CD8-positive, alpha-beta memory T cell (primary cell): ENCODE measurements at regions not wholly inside any gene's neighbourhood (a gene's known extent, or its start where the extent isn't known, plus 50 kb on each side); places are given as distances from the start of the nearest gene placed in this dataset.

ENCODE experiments used
- CTCF ChIA-PET: fragments of 350-600 bp; sonication (Branson Sonifier 250); formaldehyde crosslinking; loops from one replicate; lab custom pipeline; 2021; ENCODE audit warnings: antibody characterized with exemption; lab: Charles Lee
- POLR2A ChIA-PET: fragments of 350-600 bp; sonication (Branson Sonifier 250); formaldehyde crosslinking; loops from one replicate; lab custom pipeline; 2021; ENCODE audit warnings: antibody characterized with exemption; lab: Charles Lee
- DNase-seq, 5 donors: peaks; one replicate each; pipeline versions ENCODE4 v3.0.0 to v3.0.0-alpha.2; 2020 to 2022; ENCODE audit warnings: mixed read lengths in 1 of 5
- H3K27ac ChIP-seq: one replicate; pipeline ENCODE4 v1.7.0; 2013; ENCODE audit warnings: low read depth, mild to moderate bottlenecking, low read length, moderate library complexity
- H3K27me3 ChIP-seq: 2 replicates; pipeline ENCODE4 v1.7.0; 2013; ENCODE audit warnings: low read length, mild to moderate bottlenecking; ENCODE audit not compliant: insufficient read depth, poor library complexity, severe bottlenecking
- H3K36me3 ChIP-seq: 2 replicates; pipeline ENCODE4 v1.7.0; 2013; ENCODE audit warnings: mild to moderate bottlenecking, low read length, moderate library complexity; ENCODE audit not compliant: insufficient read depth
- H3K4me1 ChIP-seq: 2 replicates; pipeline ENCODE4 v1.7.0; 2013; ENCODE audit warnings: mild to moderate bottlenecking, low read length, moderate library complexity; ENCODE audit not compliant: insufficient read depth
- H3K4me3 ChIP-seq: 2 replicates; pipeline ENCODE4 v1.7.0; 2013; ENCODE audit warnings: mild to moderate bottlenecking, low read length
- H3K9me3 ChIP-seq: 2 replicates; pipeline ENCODE4 v1.7.0; 2013; ENCODE audit warnings: mild to moderate bottlenecking, low read length
- H3K27ac Mint-ChIP-seq, 8 donors: one replicate each; pipeline ENCODE4 v1.8.0; 2020 to 2021; ENCODE audit warnings: mixed read lengths in 8 of 8, mild to moderate bottlenecking in 6 of 8, inconsistent platforms in 3 of 8, moderate library complexity in 3 of 8
- H3K27me3 Mint-ChIP-seq, 2 donors: one replicate each; pipeline ENCODE4 v1.8.0; 2020 to 2021; ENCODE audit warnings: mixed read lengths in 2 of 2, mild to moderate bottlenecking in 1 of 2, moderate library complexity in 1 of 2
- H3K36me3 Mint-ChIP-seq, 3 donors: one replicate each; pipeline ENCODE4 v1.8.0; 2020 to 2021; ENCODE audit warnings: mixed read lengths in 3 of 3, inconsistent platforms in 1 of 3, mild to moderate bottlenecking in 1 of 3
- H3K4me1 Mint-ChIP-seq, 3 donors: one replicate each; pipeline ENCODE4 v1.8.0; 2020 to 2021; ENCODE audit warnings: mixed read lengths in 3 of 3, inconsistent platforms in 1 of 3, mild to moderate bottlenecking in 1 of 3
- H3K4me3 Mint-ChIP-seq, 7 donors: one replicate each; pipeline ENCODE4 v1.8.0; 2020 to 2021; ENCODE audit warnings: mixed read lengths in 7 of 7, mild to moderate bottlenecking in 6 of 7, moderate library complexity in 4 of 7, inconsistent platforms in 2 of 7
- H3K9me3 Mint-ChIP-seq, 5 donors: one replicate each; pipeline ENCODE4 v1.8.0; 2020 to 2022; ENCODE audit warnings: mixed read lengths in 5 of 5, mild to moderate bottlenecking in 3 of 5, moderate library complexity in 2 of 5, inconsistent platforms in 1 of 5

GRCh38 chr12:126545411-126545810 is 1480.2 kb downstream of the AACS start:
- ChIA-PET POLR2A (no interaction called here), CTCF (no interaction called here)
- H3K27me3 ChIP-seq: no peaks in the 10 kb centered on the region
- H3K27ac ChIP-seq: no peak overlapping the region
- H3K36me3 ChIP-seq: no peaks in the 10 kb centered on the region
- no peaks in the 10 kb centered on the region for H3K4me1 ChIP-seq
- DNase-seq: no peak
- Mint-ChIP-seq H3K9me3 (peaks cover 0 to 7% (median 5%) of the 10 kb centered on the region in 5 donors), H3K36me3 (no peaks in the 10 kb centered on the region), H3K27me3 (no peaks in the 10 kb centered on the region), H3K27ac (no peak overlapping the region), H3K4me3 (no peak overlapping the region), H3K4me1 (no peaks in the 10 kb centered on the region)
- H3K9me3 ChIP-seq: no peaks in the 10 kb centered on the region
- H3K4me3 ChIP-seq: no peak overlapping the region

GRCh38 chr12:126547905-126548304 is 1482.7 kb downstream of the AACS start:
- DNase-seq: no peak
- Histone ChIP-seq H3K27me3 (no peaks in the 10 kb centered on the region), H3K36me3 (no peaks in the 10 kb centered on the region), H3K4me1 (no peaks in the 10 kb centered on the region), H3K4me3 (no peak overlapping the region), H3K27ac (no peak overlapping the region), H3K9me3 (no peaks in the 10 kb centered on the region)
- Mint-ChIP-seq H3K4me1 (no peaks in the 10 kb centered on the region), H3K27me3 (no peaks in the 10 kb centered on the region), H3K36me3 (no peaks in the 10 kb centered on the region), H3K4me3 (no peak overlapping the region), H3K27ac (no peak overlapping the region), H3K9me3 (peaks cover 0 to 7% (median 0%) of the 10 kb centered on the region in 5 donors)
- ChIA-PET CTCF (interaction anchor here (1.4 kb wide), 1 partner anchor 16 kb away, joined by 3 read pairs; no protein-coding TSS in a partner anchor), POLR2A (no interaction called here)

DNA sequence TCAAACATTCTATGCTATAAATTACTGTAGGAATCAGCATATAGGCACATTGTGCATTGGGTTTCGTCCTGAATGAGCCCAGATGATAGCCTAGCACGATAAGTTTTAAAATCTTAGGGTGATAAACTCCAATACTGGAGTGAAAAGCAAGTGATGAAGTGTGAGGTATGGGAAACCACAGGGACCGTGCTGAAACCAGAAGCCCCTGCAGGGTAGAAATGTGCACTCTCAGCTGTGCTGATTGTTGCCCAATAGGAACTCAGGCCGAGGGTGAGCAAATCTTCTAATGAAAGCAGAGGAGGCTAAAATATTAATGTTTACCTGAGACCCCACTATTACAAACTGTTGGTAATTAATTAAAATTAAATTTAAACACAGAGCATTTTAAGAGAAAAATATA is 1486.6 kb downstream of the AACS start:
- DNase-seq: no peak
- Histone ChIP-seq H3K27ac (no peak overlapping the region), H3K36me3 (no peaks in the 10 kb centered on the region), H3K4me1 (no peaks in the 10 kb centered on the region), H3K4me3 (no peak overlapping the region), H3K27me3 (no peaks in the 10 kb centered on the region), H3K9me3 (no peaks in the 10 kb centered on the region)
- ChIA-PET CTCF (no interaction called here), POLR2A (no interaction called here)
- H3K4me1 Mint-ChIP-seq: no peaks in the 10 kb centered on the region
- no peak overlapping the region for H3K27ac Mint-ChIP-seq
- peaks cover 0 to 4% (median 0%) of the 10 kb centered on the region in 5 donors for H3K9me3 Mint-ChIP-seq
- H3K4me3 Mint-ChIP-seq: no peak overlapping the region
- H3K27me3 Mint-ChIP-seq: no peaks in the 10 kb centered on the region
- H3K36me3 Mint-ChIP-seq: no peaks in the 10 kb centered on the region

- no peaks in the 10 kb centered on the region for H3K27me3 Mint-ChIP-seq
- Histone ChIP-seq H3K27ac (no peak overlapping the region), H3K4me3 (no peak overlapping the region), H3K4me1 (no peaks in the 10 kb centered on the region), H3K36me3 (no peaks in the 10 kb centered on the region), H3K9me3 (no peaks in the 10 kb centered on the region), H3K27me3 (no peaks in the 10 kb centered on the region)
- ChIA-PET POLR2A (no interaction called here), CTCF (no interaction called here)
- no peaks in the 10 kb centered on the region for H3K9me3 Mint-ChIP-seq
- no peak overlapping the region for H3K4me3 Mint-ChIP-seq
- no peak overlapping the region for H3K27ac Mint-ChIP-seq
- no peaks in the 10 kb centered on the region for H3K36me3 Mint-ChIP-seq
- no peak for DNase-seq
- H3K4me1 Mint-ChIP-seq: no peaks in the 10 kb centered on the region
These were observed 1489.4 kb downstream of the AACS start for GRCh38 chr12:126554625-126555024.

DNA sequence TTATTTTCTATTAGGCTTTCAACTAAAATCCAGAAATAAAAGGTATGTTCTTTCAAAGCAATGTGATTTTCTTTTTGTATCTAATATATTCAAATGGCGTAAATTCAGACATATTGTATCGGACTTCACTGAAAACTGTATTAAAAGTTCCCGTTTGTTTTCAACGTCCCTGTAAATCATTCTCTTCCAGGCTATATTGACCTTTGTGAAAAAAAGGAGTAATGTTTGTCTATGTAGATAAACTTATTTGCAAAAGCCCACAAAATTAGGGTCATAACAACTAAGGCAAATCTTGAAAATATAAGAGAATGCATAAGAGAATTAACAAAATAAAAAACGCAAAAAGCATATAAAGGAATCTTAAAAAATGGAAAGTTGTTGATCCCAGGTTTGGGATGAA is 1492.4 kb downstream of the AACS start:
- ChIA-PET CTCF (no interaction called here), POLR2A (no interaction called here)
- no peaks in the 10 kb centered on the region for H3K9me3 ChIP-seq
- H3K4me1 Mint-ChIP-seq: no peaks in the 10 kb centered on the region
- no peak overlapping the region for H3K4me3 Mint-ChIP-seq
- no peak overlapping the region for H3K27ac Mint-ChIP-seq
- peaks cover 0 to 2% (median 0%) of the 10 kb centered on the region in 3 donors for H3K36me3 Mint-ChIP-seq
- H3K4me3 ChIP-seq: no peak overlapping the region
- H3K27me3 ChIP-seq: no peaks in the 10 kb centered on the region
- H3K36me3 ChIP-seq: no peaks in the 10 kb centered on the region
- no peak for DNase-seq
- no peak overlapping the region for H3K27ac ChIP-seq
- H3K9me3 Mint-ChIP-seq: peaks cover 0 to 6% (median 0%) of the 10 kb centered on the region in 5 donors
- H3K27me3 Mint-ChIP-seq: peaks cover 2 to 9% of the 10 kb centered on the region in 2 donors
- no peaks in the 10 kb centered on the region for H3K4me1 ChIP-seq

GRCh38 chr12:126558219-126558618 is 1493.0 kb downstream of the AACS start:
- Mint-ChIP-seq H3K4me1 (no peaks in the 10 kb centered on the region), H3K27ac (no peak overlapping the region), H3K27me3 (peaks cover 2 to 10% of the 10 kb centered on the region in 2 donors), H3K4me3 (no peak overlapping the region), H3K9me3 (peaks cover 0 to 6% (median 0%) of the 10 kb centered on the region in 5 donors), H3K36me3 (peaks cover 0 to 2% (median 0%) of the 10 kb centered on the region in 3 donors)
- POLR2A ChIA-PET: no interaction called here
- Histone ChIP-seq H3K9me3 (no peaks in the 10 kb centered on the region), H3K4me1 (no peaks in the 10 kb centered on the region), H3K27ac (no peak overlapping the region), H3K27me3 (no peaks in the 10 kb centered on the region), H3K4me3 (no peak overlapping the region), H3K36me3 (no peaks in the 10 kb centered on the region)
- CTCF ChIA-PET: no interaction called here
- no peak for DNase-seq

- ChIA-PET CTCF (no interaction called here), POLR2A (no interaction called here)
- Histone ChIP-seq H3K36me3 (no peaks in the 10 kb centered on the region), H3K27ac (no peak overlapping the region), H3K4me3 (no peak overlapping the region), H3K9me3 (no peaks in the 10 kb centered on the region), H3K27me3 (no peaks in the 10 kb centered on the region), H3K4me1 (no peaks in the 10 kb centered on the region)
- Mint-ChIP-seq H3K4me3 (no peak overlapping the region), H3K27ac (no peak overlapping the region), H3K4me1 (no peaks in the 10 kb centered on the region), H3K9me3 (peaks cover 0 to 6% (median 0%) of the 10 kb centered on the region in 5 donors), H3K27me3 (peaks cover 2 to 12% of the 10 kb centered on the region in 2 donors), H3K36me3 (peaks cover 0 to 2% (median 0%) of the 10 kb centered on the region in 3 donors)
- DNase-seq: no peak
These were observed 1493.6 kb downstream of the AACS start for GRCh38 chr12:126558810-126559209.

DNA sequence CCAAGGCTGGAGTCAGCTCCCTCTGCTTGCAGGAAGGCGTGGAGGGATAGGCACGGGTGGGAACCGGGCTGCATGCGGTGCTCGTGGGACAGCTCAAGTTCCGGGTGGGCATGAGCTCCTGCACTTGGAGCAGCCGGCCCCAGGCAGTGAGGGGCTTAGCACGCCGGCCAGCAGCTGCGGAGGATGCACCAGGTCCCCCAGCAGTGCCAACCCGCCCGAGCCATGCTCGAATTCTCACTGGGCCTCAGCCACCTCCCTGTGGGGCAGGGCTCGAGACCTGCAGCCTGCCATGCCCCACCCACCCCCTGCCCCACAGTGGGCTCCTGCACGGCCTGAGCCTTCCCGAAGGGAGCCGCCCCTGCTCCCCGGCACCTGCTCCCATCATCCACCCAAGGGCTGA is 1501.8 kb downstream of the AACS start:
- POLR2A ChIA-PET: no interaction called here

DNA sequence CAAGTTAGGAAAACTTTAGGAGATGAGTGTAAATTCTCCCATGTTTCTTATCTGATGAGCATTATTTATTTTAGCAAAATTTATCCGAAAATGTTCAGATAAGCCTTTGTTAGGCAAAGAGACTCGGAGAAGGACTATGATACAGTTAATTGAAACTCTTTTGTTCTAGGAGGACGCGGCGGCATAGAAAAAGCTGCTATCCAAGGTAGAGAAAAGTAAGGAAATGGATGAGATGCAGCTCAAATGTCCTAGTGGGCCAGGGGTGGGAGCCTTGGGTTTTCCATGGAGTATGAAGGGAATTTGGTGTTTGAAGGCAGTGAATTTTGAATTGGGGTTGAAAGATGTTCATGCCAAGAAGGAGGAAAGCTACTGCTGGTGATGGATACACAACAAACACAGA is 1504.5 kb downstream of the AACS start:
- H3K27me3 Mint-ChIP-seq: peaks cover 0 to 2% of the 10 kb centered on the region in 2 donors
- Histone ChIP-seq H3K27ac (no peak overlapping the region), H3K27me3 (no peaks in the 10 kb centered on the region), H3K4me1 (no peaks in the 10 kb centered on the region), H3K9me3 (no peaks in the 10 kb centered on the region), H3K36me3 (no peaks in the 10 kb centered on the region), H3K4me3 (no peak overlapping the region)
- H3K9me3 Mint-ChIP-seq: peaks cover 0 to 4% (median 0%) of the 10 kb centered on the region in 5 donors
- H3K36me3 Mint-ChIP-seq: no peaks in the 10 kb centered on the region
- DNase-seq: no peak
- H3K4me1 Mint-ChIP-seq: no peaks in the 10 kb centered on the region
- ChIA-PET CTCF (no interaction called here), POLR2A (no interaction called here)
- H3K4me3 Mint-ChIP-seq: no peak overlapping the region
- no peak overlapping the region for H3K27ac Mint-ChIP-seq

More for the DNA sequence above, 1501.8 kb downstream of the AACS start:
- Mint-ChIP-seq H3K27ac (no peak overlapping the region), H3K9me3 (peaks cover 0 to 5% (median 0%) of the 10 kb centered on the region in 5 donors), H3K36me3 (no peaks in the 10 kb centered on the region), H3K27me3 (peaks cover 2 to 3% of the 10 kb centered on the region in 2 donors), H3K4me1 (no peaks in the 10 kb centered on the region), H3K4me3 (no peak overlapping the region)
- H3K4me3 ChIP-seq: no peak overlapping the region
- H3K27ac ChIP-seq: no peak overlapping the region
- CTCF ChIA-PET: no interaction called here
- no peaks in the 10 kb centered on the region for H3K27me3 ChIP-seq
- no peaks in the 10 kb centered on the region for H3K36me3 ChIP-seq
- no peak for DNase-seq
- no peaks in the 10 kb centered on the region for H3K4me1 ChIP-seq
- H3K9me3 ChIP-seq: no peaks in the 10 kb centered on the region
